Right atrium auricular region (tissue), 2 donors: ENCODE measurements at regions not wholly inside any gene's neighbourhood (a gene's known extent, or its start where the extent isn't known, plus 50 kb on each side); places are given as distances from the start of the nearest gene placed in this dataset.
A peak's percentile ranks its signal among the peaks of the same experiment; 100 is the strongest.
"Not testable (repeated sequence)": the region's sequence is repeated elsewhere in the genome, so short reads cannot be mapped to it uniquely, and the experiment has no call there.

Experiments
- DNase-seq: peaks from one replicate; pipeline ENCODE4 v3.0.0-alpha.2; 2019; ENCODE audit warnings: low spot score
- H3K27ac ChIP-seq, 2 donors: fragments of 200-600 bp; sonication (generic); 1 replicate in 1 of 2; 2 replicates in 1 of 2; pipeline ENCODE4 v1.5.1; 2016 to 2019
- H3K27me3 ChIP-seq, 2 donors: fragments of 200-600 bp; sonication (generic); one replicate each; pipeline versions ENCODE4 v1.5.1 to v1.6.0; 2017 to 2019
- H3K36me3 ChIP-seq: fragments of 200-600 bp; sonication (generic); one replicate; pipeline ENCODE4 v1.5.1; 2016
- H3K4me1 ChIP-seq, 2 donors: fragments of 200-600 bp; sonication (generic); one replicate each; pipeline versions ENCODE4 v1.5.1 to v1.6.0; 2017 to 2019
- H3K4me3 ChIP-seq, 2 donors: fragments of 200-600 bp; sonication (generic); 1 replicate in 1 of 2; 2 replicates in 1 of 2; pipeline ENCODE4 v1.5.1; 2017 to 2019; ENCODE audit warnings: mild to moderate bottlenecking in 1 of 2, moderate library complexity in 1 of 2
- H3K9me3 ChIP-seq, 2 donors: fragments of 200-600 bp; sonication (generic); one replicate each; pipeline ENCODE4 v1.5.1; 2019
- CTCF ChIP-seq, 2 donors: fragments of 200-600 bp; sonication (generic); IDR thresholded peaks; one replicate each; pipeline ENCODE4 v1.5.1; 2019; ENCODE audit warnings: antibody characterized with exemption in 2 of 2

GRCh38 chr15:60161704-60162103 lies 157.6 kb downstream of the FOXB1 start:
- no peaks in the 10 kb centered on the region for H3K9me3 ChIP-seq
- DNase-seq = no peak
- no peak overlapping the region for H3K4me3 ChIP-seq
- no peak for TF ChIP-seq CTCF (IDR thresholded peaks at IDR 0.05)
- no peaks in the 10 kb centered on the region for H3K36me3 ChIP-seq
- no peaks in the 10 kb centered on the region for H3K4me1 ChIP-seq
- H3K27ac ChIP-seq = no peak overlapping the region
- no peaks in the 10 kb centered on the region for H3K27me3 ChIP-seq

- Histone ChIP-seq H3K4me3 (no peak overlapping the region), H3K27ac (no peak overlapping the region), H3K36me3 (no peaks in the 10 kb centered on the region), H3K27me3 (no peaks in the 10 kb centered on the region), H3K9me3 (no peaks in the 10 kb centered on the region), H3K4me1 (no peaks in the 10 kb centered on the region)
- no peak for DNase-seq
- TF ChIP-seq CTCF (IDR thresholded peaks at IDR 0.05) = no peak
Observed at GRCh38 chr15:60162251-60162967, 158.3 kb downstream of the FOXB1 start.

- Histone ChIP-seq H3K4me1 (no peaks in the 10 kb centered on the region), H3K27me3 (no peaks in the 10 kb centered on the region), H3K4me3 (no peak overlapping the region), H3K36me3 (no peaks in the 10 kb centered on the region), H3K27ac (no peak overlapping the region), H3K9me3 (no peaks in the 10 kb centered on the region)
- TF ChIP-seq CTCF (IDR thresholded peaks at IDR 0.05) = no peak
- DNase-seq = no peak
Observed at GRCh38 chr15:60162968-60163355, 158.9 kb downstream of the FOXB1 start.

GRCh38 chr15:60165111-60165510 lies 161.0 kb downstream of the FOXB1 start:
- TF ChIP-seq CTCF (IDR thresholded peaks at IDR 0.05) = no peak
- no peaks in the 10 kb centered on the region for H3K9me3 ChIP-seq
- no peak for DNase-seq
- H3K4me3 ChIP-seq = no peak overlapping the region
- H3K4me1 ChIP-seq = no peaks in the 10 kb centered on the region
- no peaks in the 10 kb centered on the region for H3K27me3 ChIP-seq
- H3K27ac ChIP-seq = no peak overlapping the region
- H3K36me3 ChIP-seq = no peaks in the 10 kb centered on the region

- H3K36me3 ChIP-seq = no peaks in the 10 kb centered on the region
- no peak overlapping the region for H3K27ac ChIP-seq
- no peak for TF ChIP-seq CTCF (IDR thresholded peaks at IDR 0.05)
- H3K4me3 ChIP-seq = no peak overlapping the region
- no peaks in the 10 kb centered on the region for H3K4me1 ChIP-seq
- H3K9me3 ChIP-seq = no peaks in the 10 kb centered on the region
- DNase-seq = no peak
- no peaks in the 10 kb centered on the region for H3K27me3 ChIP-seq
Observed at GRCh38 chr15:60172143-60172542, 168.0 kb downstream of the FOXB1 start.

GRCh38 chr15:60179786-60180391 lies 175.8 kb downstream of the FOXB1 start:
- Histone ChIP-seq H3K9me3 (no peaks in the 10 kb centered on the region), H3K27ac (no peak overlapping the region), H3K36me3 (no peaks in the 10 kb centered on the region), H3K4me3 (no peak overlapping the region), H3K4me1 (no peaks in the 10 kb centered on the region), H3K27me3 (no peaks in the 10 kb centered on the region)
- no peak for DNase-seq
- TF ChIP-seq CTCF (IDR thresholded peaks at IDR 0.05) = peak; percentile 45 to 74

GRCh38 chr15:60181957-60182356 lies 177.8 kb downstream of the FOXB1 start:
- not testable (repeated sequence) for DNase-seq, H3K27me3 ChIP-seq

More at GRCh38 chr15:60181957-60182356, 177.8 kb downstream of the FOXB1 start:
- not testable (repeated sequence) for H3K4me3 ChIP-seq, H3K4me1 ChIP-seq, H3K27ac ChIP-seq, H3K9me3 ChIP-seq, H3K36me3 ChIP-seq
